Astrocyte (in vitro differentiated cells and primary cell): ENCODE measurements at regions not wholly inside any gene's neighbourhood (a gene's known extent, or its start where the extent isn't known, plus 50 kb on each side); places are given as distances from the start of the nearest gene placed in this dataset.

Experiments used
- DNase-seq: peaks from one replicate; pipeline ENCODE4 v3.0.0-alpha.2; 2010; ENCODE audit warnings: low read depth
- FAIRE-seq: peaks from 2 replicates; lab custom pipeline; 2011; peaks lifted over from hg19 to GRCh38; lab: Jason Lieb, UNC
- H2AFZ ChIP-seq: 2 replicates; pipeline ENCODE4 v1.6.0; 2012; ENCODE audit warnings: low read depth, low read length, inconsistent platforms
- H3K27ac ChIP-seq: 2 replicates; pipeline ENCODE4 v1.5.1; 2011; ENCODE audit warnings: low read depth, low read length, inconsistent platforms
- H3K27me3 ChIP-seq: 2 replicates; pipeline ENCODE4 v1.6.0; 2011; ENCODE audit warnings: low read length, inconsistent platforms; ENCODE audit not compliant: insufficient read depth
- H3K36me3 ChIP-seq: 2 replicates; pipeline ENCODE4 v1.5.1; 2011; ENCODE audit warnings: low read length, inconsistent platforms; ENCODE audit not compliant: insufficient read depth
- H3K4me1 ChIP-seq: 2 replicates; pipeline ENCODE4 v1.5.1; 2011; ENCODE audit warnings: low read length, inconsistent platforms; ENCODE audit not compliant: insufficient read depth
- H3K4me2 ChIP-seq: 2 replicates; pipeline ENCODE4 v1.6.0; 2012; ENCODE audit warnings: low read length, inconsistent platforms
- H3K4me3 ChIP-seq: 2 replicates; pipeline ENCODE4 v1.5.1; 2011; ENCODE audit warnings: low read depth, mild to moderate bottlenecking, low read length, inconsistent platforms; ENCODE audit not compliant: insufficient read depth
- H3K79me2 ChIP-seq: 2 replicates; pipeline ENCODE4 v1.6.0; 2012; ENCODE audit warnings: mild to moderate bottlenecking, low read length, inconsistent platforms; ENCODE audit not compliant: insufficient read depth
- H3K9ac ChIP-seq: 2 replicates; pipeline ENCODE4 v1.6.0; 2012; ENCODE audit warnings: mild to moderate bottlenecking, low read length, inconsistent platforms
- H3K9me3 ChIP-seq: 2 replicates; pipeline ENCODE4 v1.5.1; 2012; ENCODE audit warnings: low read depth, mild to moderate bottlenecking, low read length, inconsistent platforms; ENCODE audit not compliant: insufficient read depth
- H4K20me1 ChIP-seq: 2 replicates; pipeline ENCODE4 v1.6.0; 2012; ENCODE audit warnings: low read length, inconsistent platforms; ENCODE audit not compliant: insufficient read depth
- H3K27ac Mint-ChIP-seq: one replicate; pipeline ENCODE4 v1.8.0; 2021; ENCODE audit warnings: mild to moderate bottlenecking, mixed read lengths; ENCODE audit not compliant: unreplicated experiment
- H3K27me3 Mint-ChIP-seq: one replicate; pipeline ENCODE4 v1.8.0; 2021; ENCODE audit warnings: low read depth, mixed read lengths; ENCODE audit not compliant: unreplicated experiment
- H3K36me3 Mint-ChIP-seq: one replicate; pipeline ENCODE4 v1.8.0; 2021; ENCODE audit warnings: low read depth, mixed read lengths; ENCODE audit not compliant: unreplicated experiment
- H3K4me1 Mint-ChIP-seq: one replicate; pipeline ENCODE4 v1.8.0; 2021; ENCODE audit warnings: low read depth, mixed read lengths; ENCODE audit not compliant: unreplicated experiment
- H3K4me3 Mint-ChIP-seq: one replicate; pipeline ENCODE4 v1.8.0; 2021; ENCODE audit warnings: mild to moderate bottlenecking, moderate library complexity, mixed read lengths; ENCODE audit not compliant: unreplicated experiment
- H3K9me3 Mint-ChIP-seq: one replicate; pipeline ENCODE4 v1.8.0; 2021; ENCODE audit warnings: mild to moderate bottlenecking, mixed read lengths; ENCODE audit not compliant: unreplicated experiment
- CTCF ChIP-seq: IDR thresholded peaks from 2 replicates; pipeline ENCODE4 v1.5.1; 2011; ENCODE audit warnings: low read depth, mild to moderate bottlenecking, inconsistent platforms, low read length, moderate library complexity; ENCODE audit not compliant: insufficient read depth
- EZH2 ChIP-seq: IDR thresholded peaks from 2 replicates; pipeline ENCODE4 v1.6.1; 2012; ENCODE audit warnings: mild to moderate bottlenecking, low read length, inconsistent platforms; ENCODE audit not compliant: insufficient read depth

- FAIRE-seq (no peak), DNase-seq (no peak)
- Histone ChIP-seq H3K4me2 (no peak overlapping the region), H4K20me1 (no peaks in the 10 kb centered on the region), H3K9me3 (no peaks in the 10 kb centered on the region), H3K36me3 (no peaks in the 10 kb centered on the region), H3K27ac (no peak overlapping the region), H2AFZ (no peak overlapping the region), H3K4me1 (no peaks in the 10 kb centered on the region), H3K9ac (no peak overlapping the region), H3K27me3 (no peaks in the 10 kb centered on the region), H3K79me2 (no peaks in the 10 kb centered on the region), H3K4me3 (no peak overlapping the region)
- H3K27ac Mint-ChIP-seq = no peak overlapping the region
- H3K36me3 Mint-ChIP-seq = no peaks in the 10 kb centered on the region
- no peak overlapping the region for H3K4me3 Mint-ChIP-seq
- TF ChIP-seq CTCF = no peak
- TF ChIP-seq EZH2 = no peak
- peaks cover 2% of the 10 kb centered on the region for H3K9me3 Mint-ChIP-seq
- H3K27me3 Mint-ChIP-seq = no peaks in the 10 kb centered on the region
- peaks cover 4% of the 10 kb centered on the region for H3K4me1 Mint-ChIP-seq
Observed at GRCh38 chr2:7819316-7819715, 862.5 kb upstream of the ID2 start.

- no peak overlapping the region for H3K4me3 ChIP-seq
- H4K20me1 ChIP-seq = no peaks in the 10 kb centered on the region
- no peaks in the 10 kb centered on the region for H3K9me3 ChIP-seq
- TF ChIP-seq CTCF (no peak), EZH2 (no peak)
- DNase-seq (no peak), FAIRE-seq (no peak)
- Mint-ChIP-seq H3K27me3 (no peaks in the 10 kb centered on the region), H3K4me3 (no peak overlapping the region), H3K36me3 (no peaks in the 10 kb centered on the region), H3K4me1 (peaks cover 4% of the 10 kb centered on the region), H3K9me3 (no peaks in the 10 kb centered on the region), H3K27ac (no peak overlapping the region)
- no peak overlapping the region for H3K9ac ChIP-seq
- H3K4me2 ChIP-seq = no peak overlapping the region
- H3K36me3 ChIP-seq = no peaks in the 10 kb centered on the region
- H3K79me2 ChIP-seq = no peaks in the 10 kb centered on the region
- no peak overlapping the region for H2AFZ ChIP-seq
- H3K27ac ChIP-seq = no peak overlapping the region
- peaks cover under 1% of the 10 kb centered on the region for H3K4me1 ChIP-seq
- H3K27me3 ChIP-seq = no peaks in the 10 kb centered on the region
Observed at GRCh38 chr2:7819850-7820249, 862.0 kb upstream of the ID2 start.

- H3K27me3 ChIP-seq = no peaks in the 10 kb centered on the region
- no peaks in the 10 kb centered on the region for H3K36me3 Mint-ChIP-seq
- no peaks in the 10 kb centered on the region for H4K20me1 ChIP-seq
- peaks cover 14% of the 10 kb centered on the region for H3K4me1 Mint-ChIP-seq
- no peak overlapping the region for H3K4me3 Mint-ChIP-seq
- H3K79me2 ChIP-seq = no peaks in the 10 kb centered on the region
- no peak overlapping the region for H3K9ac ChIP-seq
- no peaks in the 10 kb centered on the region for H3K9me3 ChIP-seq
- H3K4me2 ChIP-seq = no peak overlapping the region
- no peaks in the 10 kb centered on the region for H3K36me3 ChIP-seq
- H3K4me1 ChIP-seq = peaks cover 11% of the 10 kb centered on the region
- no peak overlapping the region for H3K27ac Mint-ChIP-seq
- H3K27ac ChIP-seq = no peak overlapping the region
- no peak overlapping the region for H3K4me3 ChIP-seq
- H2AFZ ChIP-seq = no peak overlapping the region
- FAIRE-seq = no peak
- peaks cover 1% of the 10 kb centered on the region for H3K9me3 Mint-ChIP-seq
- H3K27me3 Mint-ChIP-seq = no peaks in the 10 kb centered on the region
- DNase-seq = no peak
- no peak for TF ChIP-seq EZH2
- TF ChIP-seq CTCF = no peak
Observed at GRCh38 chr2:7824211-7824610, 857.6 kb upstream of the ID2 start.
